ENCODE measurements at regions not wholly inside any gene's neighbourhood (a gene's known extent, or its start where the extent isn't known, plus 50 kb on each side); places are given as distances from the start of the nearest gene placed in this dataset.

- Histone ChIP-seq H3K4me3 (replicated peaks in 1 of 3; ENCODE audit: insufficient read depth in 1 of 3, low read depth in 1 of 3, low read length in 3 of 3) (no peak overlapping the region), H3K79me2 (ENCODE audit: control insufficient read depth, insufficient read depth, low read length) (no peaks in the 10 kb centered on the region), H4K20me1 (replicated peaks; ENCODE audit: control insufficient read depth, extremely low read depth, insufficient read depth, low read length) (no peaks in the 10 kb centered on the region), H3K4me1 (ENCODE audit: control insufficient read depth, extremely low read depth, insufficient read depth, low read length) (no peaks in the 10 kb centered on the region), H3K27ac (ENCODE audit: insufficient read depth, low read depth, low read length) (no peak overlapping the region), H3K4me2 (ENCODE audit: insufficient read depth, low read length) (no peak overlapping the region), H3K9me1 (replicated peaks; ENCODE audit: control insufficient read depth, extremely low read depth, insufficient read depth, low read length) (no peaks in the 10 kb centered on the region), H2AFZ (ENCODE audit: low read depth, low read length) (no peak overlapping the region), H3K9ac (replicated peaks; ENCODE audit: extremely low read depth, insufficient read depth, low read length) (no peak overlapping the region), H3K9me3 (replicated peaks; ENCODE audit: control insufficient read depth, insufficient read depth, low read length) (peaks cover 2% of the 10 kb centered on the region), H3K27me3 (ENCODE audit: control insufficient read depth in 2 of 2, insufficient read depth in 2 of 2, low read length in 2 of 2) (no peaks in the 10 kb centered on the region), H3K36me3 (ENCODE audit: control insufficient read depth in 2 of 2, extremely low read depth in 1 of 2, insufficient read depth in 2 of 2, low read length in 2 of 2) (no peaks in the 10 kb centered on the region)
- no peak for DNase-seq (ENCODE audit: low read depth, low spot score)
- BruUV-seq (replicated peaks): no TSS peak
- POLR2A ChIA-PET: no interaction called here
- TF ChIP-seq, protein P1, sequence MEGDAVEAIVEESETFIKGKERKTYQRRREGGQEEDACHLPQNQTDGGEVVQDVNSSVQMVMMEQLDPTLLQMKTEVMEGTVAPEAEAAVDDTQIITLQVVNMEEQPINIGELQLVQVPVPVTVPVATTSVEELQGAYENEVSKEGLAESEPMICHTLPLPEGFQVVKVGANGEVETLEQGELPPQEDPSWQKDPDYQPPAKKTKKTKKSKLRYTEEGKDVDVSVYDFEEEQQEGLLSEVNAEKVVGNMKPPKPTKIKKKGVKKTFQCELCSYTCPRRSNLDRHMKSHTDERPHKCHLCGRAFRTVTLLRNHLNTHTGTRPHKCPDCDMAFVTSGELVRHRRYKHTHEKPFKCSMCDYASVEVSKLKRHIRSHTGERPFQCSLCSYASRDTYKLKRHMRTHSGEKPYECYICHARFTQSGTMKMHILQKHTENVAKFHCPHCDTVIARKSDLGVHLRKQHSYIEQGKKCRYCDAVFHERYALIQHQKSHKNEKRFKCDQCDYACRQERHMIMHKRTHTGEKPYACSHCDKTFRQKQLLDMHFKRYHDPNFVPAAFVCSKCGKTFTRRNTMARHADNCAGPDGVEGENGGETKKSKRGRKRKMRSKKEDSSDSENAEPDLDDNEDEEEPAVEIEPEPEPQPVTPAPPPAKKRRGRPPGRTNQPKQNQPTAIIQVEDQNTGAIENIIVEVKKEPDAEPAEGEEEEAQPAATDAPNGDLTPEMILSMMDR (IDR thresholded peaks at IDR 0.05; ENCODE audit: extremely low read depth in 1 of 2, insufficient read depth in 1 of 2, low read depth in 1 of 2, low read length in 2 of 2): no peak
- TF ChIP-seq POLR2A (IDR thresholded peaks at IDR 0.05; ENCODE audit: low read depth, low read length) (no peak), MYC (IDR thresholded peaks at IDR 0.05; ENCODE audit: low read depth, low read length) (no peak)
- intact Hi-C loops (cut with micrococcal nuclease): no loop called here
- no peak for FAIRE-seq
- CTCF ChIA-PET: no interaction called here
- dilution Hi-C loops (cut with MboI; ENCODE audit: extremely low pct_ligation_motif_present, low sequenced_read_pairs): no loop called here
Measured at GRCh38 chr10:106511917-106512316, 652.6 kb downstream of the SORCS1 start.

DNA sequence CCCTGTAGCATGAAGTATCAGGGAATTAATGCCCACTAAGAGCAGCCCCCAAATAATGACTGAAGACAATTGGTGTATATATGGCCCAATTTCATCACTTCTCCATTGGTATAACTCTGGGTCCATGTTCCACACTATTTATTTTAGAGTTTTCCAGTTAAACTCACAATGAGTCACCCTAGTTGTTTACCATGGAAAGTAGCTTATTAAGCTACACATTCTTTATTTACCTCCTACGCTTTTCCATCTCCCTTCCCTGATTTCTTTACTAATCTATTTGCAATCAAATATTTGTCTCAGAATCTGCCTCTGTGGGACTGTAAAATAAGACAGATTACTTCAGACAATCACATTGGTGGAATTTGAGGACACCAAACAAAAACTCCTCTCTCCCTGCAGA is 655.6 kb downstream of the SORCS1 start:
- FAIRE-seq (no peak), DNase-seq (ENCODE audit: low read depth, low spot score) (no peak)
- Histone ChIP-seq H4K20me1 (replicated peaks; ENCODE audit: control insufficient read depth, extremely low read depth, insufficient read depth, low read length) (no peaks in the 10 kb centered on the region), H2AFZ (ENCODE audit: low read depth, low read length) (no peak overlapping the region), H3K4me2 (ENCODE audit: insufficient read depth, low read length) (no peak overlapping the region), H3K27ac (ENCODE audit: insufficient read depth, low read depth, low read length) (no peak overlapping the region), H3K36me3 (ENCODE audit: control insufficient read depth in 2 of 2, extremely low read depth in 1 of 2, insufficient read depth in 2 of 2, low read length in 2 of 2) (no peaks in the 10 kb centered on the region), H3K9me3 (replicated peaks; ENCODE audit: control insufficient read depth, insufficient read depth, low read length) (peaks cover 2% of the 10 kb centered on the region), H3K9me1 (replicated peaks; ENCODE audit: control insufficient read depth, extremely low read depth, insufficient read depth, low read length) (no peaks in the 10 kb centered on the region), H3K4me1 (ENCODE audit: control insufficient read depth, extremely low read depth, insufficient read depth, low read length) (no peaks in the 10 kb centered on the region), H3K79me2 (ENCODE audit: control insufficient read depth, insufficient read depth, low read length) (no peaks in the 10 kb centered on the region), H3K4me3 (replicated peaks in 1 of 3; ENCODE audit: insufficient read depth in 1 of 3, low read depth in 1 of 3, low read length in 3 of 3) (no peak overlapping the region), H3K27me3 (ENCODE audit: control insufficient read depth in 2 of 2, insufficient read depth in 2 of 2, low read length in 2 of 2) (no peaks in the 10 kb centered on the region), H3K9ac (replicated peaks; ENCODE audit: extremely low read depth, insufficient read depth, low read length) (no peak overlapping the region)
- ChIA-PET CTCF (no interaction called here), POLR2A (no interaction called here)
- no TSS peak for BruUV-seq (replicated peaks)
- intact Hi-C loops (cut with micrococcal nuclease): no loop called here
- TF ChIP-seq MYC (IDR thresholded peaks at IDR 0.05; ENCODE audit: low read depth, low read length) (no peak), MAX (IDR thresholded peaks at IDR 0.05; ENCODE audit: insufficient read depth, insufficient read length) (no peak), EZH2 (IDR thresholded peaks at IDR 0.05; ENCODE audit: borderline replicate concordance, low read depth, low read length, severe bottlenecking) (no peak), POLR2AphosphoS5 (IDR thresholded peaks at IDR 0.05; ENCODE audit: insufficient read depth, low read depth, low read length) (no peak), GATA2 (IDR thresholded peaks at IDR 0.05; ENCODE audit: insufficient read depth, insufficient read length, low read depth, low read length) (no peak), FOS (IDR thresholded peaks at IDR 0.05; ENCODE audit: borderline replicate concordance, insufficient read depth, low read length) (no peak), POLR2A (IDR thresholded peaks at IDR 0.05; ENCODE audit: low read depth, low read length) (no peak)
- TF ChIP-seq, protein P1 (IDR thresholded peaks at IDR 0.05; ENCODE audit: extremely low read depth in 1 of 2, insufficient read depth in 1 of 2, low read depth in 1 of 2, low read length in 2 of 2): no peak
- dilution Hi-C loops (cut with MboI; ENCODE audit: extremely low pct_ligation_motif_present, low sequenced_read_pairs): no loop called here

Data from endothelial cell of umbilical vein (primary cell).